ENCODE measurements at regions not wholly inside any gene's neighbourhood (a gene's known extent, or its start where the extent isn't known, plus 50 kb on each side); places are given as distances from the start of the nearest gene placed in this dataset.

DNA sequence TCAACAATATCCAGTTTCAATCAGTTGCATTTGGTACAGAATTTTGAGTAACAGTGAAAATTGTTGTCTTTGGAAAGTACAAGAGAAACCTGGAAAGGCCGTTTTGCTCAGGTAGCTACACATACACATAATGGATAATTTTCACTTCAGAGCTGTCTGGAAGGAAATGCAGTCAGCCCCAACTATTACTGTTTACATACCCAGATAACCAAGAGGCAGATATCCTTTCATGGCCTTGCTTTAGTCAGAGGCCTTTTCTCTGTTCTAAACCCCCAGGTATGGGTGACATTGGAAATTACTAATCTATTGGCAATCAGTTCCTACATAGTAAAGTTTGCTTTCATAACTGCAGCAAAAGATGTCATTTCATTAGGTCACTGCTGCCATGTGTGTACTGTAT is 244.9 kb upstream of the EMCN start:
- TF ChIP-seq CTCF (IDR thresholded peaks at IDR 0.05), result no peak
- H3K4me1 ChIP-seq, result no peaks in the 10 kb centered on the region
- no peaks in the 10 kb centered on the region for H3K9me3 ChIP-seq
- no peak overlapping the region for H3K27ac ChIP-seq
- no peak for DNase-seq
- H3K9ac ChIP-seq (ENCODE audit: low read depth in 2 of 2, low read length in 2 of 2), result no peak overlapping the region
- H3K27me3 ChIP-seq, result no peaks in the 10 kb centered on the region
- no peak overlapping the region for H3K4me3 ChIP-seq
- no peaks in the 10 kb centered on the region for H3K36me3 ChIP-seq
- intact Hi-C loops (cut with DNase I), result no loop called here

DNA sequence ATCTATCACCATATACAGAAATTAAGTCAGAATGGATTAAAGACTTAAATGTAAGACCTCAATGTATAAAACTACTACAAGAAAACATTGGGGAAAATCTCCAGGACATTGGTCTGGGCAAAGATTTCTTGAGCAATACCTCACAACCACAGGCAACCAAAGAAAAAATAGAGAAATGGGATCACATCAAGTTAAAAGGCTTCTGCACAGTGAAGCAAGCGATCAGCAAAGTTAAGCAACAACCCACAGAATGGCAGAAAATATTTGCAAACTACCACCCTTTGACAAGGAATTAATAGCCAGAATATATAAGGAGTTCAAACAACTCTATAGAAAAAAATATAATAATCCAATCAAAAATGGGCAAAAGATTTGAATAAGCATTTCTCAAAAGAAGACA is 236.9 kb upstream of the EMCN start:
- H3K4me1 ChIP-seq, result no peaks in the 10 kb centered on the region
- TF ChIP-seq CTCF (IDR thresholded peaks at IDR 0.05), result no peak
- H3K4me3 ChIP-seq, result no peak overlapping the region
- no peak overlapping the region for H3K9ac ChIP-seq (ENCODE audit: low read depth in 2 of 2, low read length in 2 of 2)
- H3K9me3 ChIP-seq, result no peaks in the 10 kb centered on the region
- no peaks in the 10 kb centered on the region for H3K27me3 ChIP-seq
- no peaks in the 10 kb centered on the region for H3K36me3 ChIP-seq
- DNase-seq, result no peak
- intact Hi-C loops (cut with DNase I), result no loop called here
- H3K27ac ChIP-seq, result no peak overlapping the region

- no peaks in the 10 kb centered on the region for H3K4me1 ChIP-seq
- DNase-seq, result no peak
- no peaks in the 10 kb centered on the region for H3K27me3 ChIP-seq
- no peak for TF ChIP-seq CTCF (IDR thresholded peaks at IDR 0.05)
- no peaks in the 10 kb centered on the region for H3K36me3 ChIP-seq
- H3K4me3 ChIP-seq, result no peak overlapping the region
- no peak overlapping the region for H3K9ac ChIP-seq (ENCODE audit: low read depth in 2 of 2, low read length in 2 of 2)
- H3K9me3 ChIP-seq, result no peaks in the 10 kb centered on the region
- no peak overlapping the region for H3K27ac ChIP-seq
- intact Hi-C loops (cut with DNase I), result no loop called here
Measured at GRCh38 chr4:100746141-100746739, 228.4 kb upstream of the EMCN start.

DNA sequence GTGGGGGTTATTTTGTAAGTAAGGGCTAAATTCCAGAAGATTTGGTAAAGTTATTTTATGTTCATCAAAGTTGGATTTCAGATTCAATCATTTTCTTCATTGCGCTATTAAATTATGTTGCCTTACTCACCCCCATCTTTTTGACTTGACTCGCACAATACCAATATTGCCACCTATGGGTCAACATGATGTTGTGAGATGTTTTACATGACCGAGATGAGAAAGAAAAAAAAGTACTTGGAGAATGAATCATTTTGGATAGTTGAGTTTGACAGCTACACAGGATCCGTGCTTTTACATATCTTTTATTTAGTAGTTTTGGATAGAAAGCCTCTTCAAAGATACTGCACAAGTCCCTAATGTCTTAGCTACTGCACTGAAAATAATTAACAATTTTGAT is 224.2 kb upstream of the EMCN start:
- H3K4me3 ChIP-seq, result no peak overlapping the region
- intact Hi-C loops (cut with DNase I), result no loop called here
- no peak for DNase-seq

DNA sequence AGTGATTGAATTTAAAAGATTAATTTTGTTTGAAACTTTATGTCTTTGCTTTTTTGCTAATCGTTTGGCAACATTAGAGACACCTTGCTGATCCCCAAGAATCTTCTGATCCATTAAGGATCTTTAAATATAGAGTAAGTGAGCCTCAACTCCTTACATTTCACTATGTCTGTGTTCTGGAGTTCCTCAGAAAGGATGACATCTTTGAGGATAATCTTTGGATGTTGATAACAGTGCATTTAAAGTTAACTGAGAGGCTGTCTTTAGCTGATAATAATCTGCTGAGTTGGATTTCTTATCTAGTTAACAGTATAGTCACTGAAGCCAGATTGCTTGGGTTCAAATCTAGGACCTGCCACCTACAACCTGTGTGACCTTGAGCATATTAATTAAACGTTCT is 221.6 kb upstream of the EMCN start:
- Histone ChIP-seq H3K36me3 (no peaks in the 10 kb centered on the region), H3K27me3 (no peaks in the 10 kb centered on the region), H3K9ac (ENCODE audit: low read depth in 2 of 2, low read length in 2 of 2) (no peak overlapping the region), H3K4me1 (no peaks in the 10 kb centered on the region), H3K9me3 (no peaks in the 10 kb centered on the region), H3K27ac (no peak overlapping the region), H3K4me3 (no peak overlapping the region)
- TF ChIP-seq CTCF (IDR thresholded peaks at IDR 0.05), result no peak
- intact Hi-C loops (cut with DNase I), result no loop called here
- DNase-seq, result no peak

More for the DNA sequence above, 224.2 kb upstream of the EMCN start:
- Histone ChIP-seq H3K36me3 (no peaks in the 10 kb centered on the region), H3K27ac (no peak overlapping the region), H3K9ac (ENCODE audit: low read depth in 2 of 2, low read length in 2 of 2) (no peak overlapping the region), H3K27me3 (no peaks in the 10 kb centered on the region), H3K4me1 (no peaks in the 10 kb centered on the region), H3K9me3 (no peaks in the 10 kb centered on the region)
- TF ChIP-seq CTCF (IDR thresholded peaks at IDR 0.05), result no peak
